ENCODE measurements at regions not wholly inside any gene's neighbourhood (a gene's known extent, or its start where the extent isn't known, plus 50 kb on each side); places are given as distances from the start of the nearest gene placed in this dataset.
A peak's percentile ranks its signal among the peaks of the same experiment; 100 is the strongest.

DNA sequence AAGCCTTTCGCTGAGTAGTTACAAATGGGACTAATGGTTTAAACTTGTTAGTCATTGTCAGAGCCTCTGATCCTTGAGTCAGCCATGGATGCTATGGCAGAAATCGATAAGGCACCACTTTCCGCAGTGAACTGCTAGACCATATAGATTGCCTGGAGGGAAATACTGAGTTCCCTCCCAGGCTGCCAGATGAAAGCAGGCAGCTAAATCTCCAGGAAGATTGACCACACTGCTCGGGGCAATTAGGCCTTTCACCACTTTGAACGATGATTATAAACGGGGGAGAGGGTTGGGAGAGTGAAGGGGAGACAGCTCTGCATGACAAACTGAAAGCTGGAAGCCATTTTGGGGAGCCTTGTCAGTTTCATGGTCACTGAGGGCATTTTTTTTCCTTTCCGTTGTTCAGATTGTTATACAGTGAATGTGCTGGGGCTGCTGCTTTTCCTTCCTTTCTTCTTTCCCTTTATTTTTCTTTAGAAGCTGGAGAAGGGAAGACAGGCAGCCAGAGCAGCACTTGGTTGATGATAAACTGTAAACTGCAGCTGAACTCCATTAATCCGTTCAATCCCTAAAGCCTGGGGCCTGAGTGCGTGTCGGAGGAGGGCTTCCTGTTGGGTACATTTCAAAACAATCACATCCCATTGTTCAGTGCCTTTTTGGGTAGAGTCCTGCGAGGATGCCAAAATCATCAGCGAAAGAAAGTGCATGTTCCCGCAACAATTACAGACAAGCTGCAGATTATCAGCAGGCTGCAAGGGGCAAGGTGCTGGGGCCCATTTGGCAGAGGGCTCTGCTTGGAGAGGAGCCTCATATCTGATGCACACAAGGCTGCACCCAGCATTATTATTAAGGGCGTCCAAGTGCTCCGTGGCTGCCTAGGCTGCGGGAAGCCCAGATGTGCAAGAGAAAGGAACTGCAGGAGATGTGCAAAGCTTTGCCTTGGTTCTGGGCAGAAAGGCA lies 308.4 kb downstream of the PSAT1 start:
- H3K27ac ChIP-seq (ENCODE audit: low read depth, low read length) = no peak overlapping the region
- H4K20me1 ChIP-seq (replicated peaks in 1 of 2; ENCODE audit: control insufficient read depth in 1 of 2, insufficient read depth in 2 of 2, low read length in 2 of 2) = no peaks in the 10 kb centered on the region
- peaks cover 0 to 9% (median 5%) of the 10 kb centered on the region in 4 experiments; a peak in 4 of 7 replicates for H3K4me1 ChIP-seq (replicated peaks in 1 of 4; ENCODE audit: control insufficient read depth in 3 of 4, insufficient read depth in 4 of 4, low read length in 3 of 4)
- no peak overlapping the region for H2BK12ac ChIP-seq (ENCODE audit: low read depth, low read length)
- FAIRE-seq (no peak), DNase-seq (ENCODE audit: low read depth in 1 of 2, low spot score in 2 of 2) (no peak)
- H3K27me3 ChIP-seq (replicated peaks in 1 of 4; ENCODE audit: control insufficient read depth in 3 of 4, extremely low read depth in 1 of 4, insufficient read depth in 3 of 4, low read length in 3 of 4) = no peaks in the 10 kb centered on the region
- no peak overlapping the region for H3K4ac ChIP-seq (replicated peaks; ENCODE audit: insufficient read length, low read depth, low read length)
- H3K79me1 ChIP-seq (ENCODE audit: low read depth, low read length) = no peaks in the 10 kb centered on the region
- H3K4me3 ChIP-seq (ENCODE audit: extremely low read depth in 1 of 4, insufficient read depth in 2 of 4, low read depth in 3 of 4, low read length in 4 of 4) = no peak overlapping the region
- no peak overlapping the region for H3K4me2 ChIP-seq (ENCODE audit: insufficient read depth in 1 of 2, low read depth in 2 of 2, low read length in 2 of 2)
- H3K23ac ChIP-seq (ENCODE audit: insufficient read length) = no peak overlapping the region
- H3K56ac ChIP-seq (replicated peaks; ENCODE audit: insufficient read length, low read depth, low read length) = no peak overlapping the region
- H3K36me3 ChIP-seq (ENCODE audit: control insufficient read depth in 2 of 4, insufficient read depth in 4 of 4, low read length in 3 of 4) = no peaks in the 10 kb centered on the region
- H3K23me2 ChIP-seq (ENCODE audit: low read depth, low read length) = no peaks in the 10 kb centered on the region
- H4K5ac ChIP-seq (ENCODE audit: insufficient read length, low read depth, low read length) = no peak overlapping the region
- no peak overlapping the region for H2AK5ac ChIP-seq (ENCODE audit: low read depth, low read length)
- no peak overlapping the region for H2BK20ac ChIP-seq (ENCODE audit: low read length)
- no peaks in the 10 kb centered on the region for H3K79me2 ChIP-seq (ENCODE audit: control insufficient read depth in 1 of 2, insufficient read depth in 2 of 2, low read length in 2 of 2)
- H4K8ac ChIP-seq (ENCODE audit: extremely low read depth, insufficient read depth, low read length) = no peak overlapping the region
- H3K18ac ChIP-seq (ENCODE audit: extremely low read depth, low read length) = no peak overlapping the region
- POLR2A ChIA-PET (ENCODE audit: partially characterized antibody) = no interaction called here
- H3K14ac ChIP-seq (ENCODE audit: insufficient read length) = no peak overlapping the region
- H2BK120ac ChIP-seq (replicated peaks; ENCODE audit: low read depth, low read length) = no peak overlapping the region
- H2AFZ ChIP-seq (ENCODE audit: low read length) = no peak overlapping the region
- 84% methylated on average over 16 of the region's 16 CpGs; no CpG with 5 or more reads in 1 of the 2 experiments for WGBS, 2 experiments (ENCODE audit: extremely low coverage in 1 of 2, insufficient coverage in 1 of 2, insufficient read length in 1 of 2, insufficient replicate concordance in 2 of 2, low coverage in 1 of 2, low lambda C conversion rate in 2 of 2, missing lambda C conversion rate in 1 of 2)
- H3K9ac ChIP-seq (replicated peaks in 1 of 4; ENCODE audit: extremely low read depth in 1 of 4, low read depth in 3 of 4, low read length in 3 of 4) = no peak overlapping the region
- peak; percentile 25; the same call in 1 of the 2 replicates for TF ChIP-seq YY1 (IDR thresholded peaks at IDR 0.05; ENCODE audit: low read depth, low read length)
- no peak for TF ChIP-seq JUND (IDR thresholded peaks at IDR 0.05; ENCODE audit: low read length)
- H2BK5ac ChIP-seq (ENCODE audit: low read depth, low read length) = no peak overlapping the region
- no peak overlapping the region for H2BK15ac ChIP-seq (ENCODE audit: low read length)
- CTCF ChIA-PET (ENCODE audit: partially characterized antibody) = interaction anchor here (0.7 to 1.7 kb wide), 9 partner anchors 13 to 179 kb away, joined by 3 to 5 read pairs (median 3); no protein-coding TSS in a partner anchor
- no peak overlapping the region for H4K91ac ChIP-seq (replicated peaks; ENCODE audit: insufficient read length, low read length)
- no peaks in the 10 kb centered on the region for H3K9me3 ChIP-seq (ENCODE audit: insufficient read depth in 2 of 2, low read depth in 1 of 2, low read length in 1 of 2)
